Cardiac muscle cell (in vitro differentiated cells and primary cell): ENCODE measurements at regions not wholly inside any gene's neighbourhood (a gene's known extent, or its start where the extent isn't known, plus 50 kb on each side); places are given as distances from the start of the nearest gene placed in this dataset.

ENCODE experiments used
- DNase-seq, 2 donors: peaks; one replicate each; pipeline versions ENCODE4 v3.0.0 to v3.0.0-alpha.2; 2010 to 2017; ENCODE audit warnings: low read depth in 1 of 2, low spot score in 1 of 2
- H3K27ac ChIP-seq: fragments of 200-600 bp; sonication (generic); 2 replicates; pipeline ENCODE4 v1.5.1; 2016
- H3K27me3 ChIP-seq: fragments of 200-600 bp; sonication (generic); 2 replicates; pipeline ENCODE4 v1.6.0; 2016; ENCODE audit warnings: control low read depth
- H3K36me3 ChIP-seq: fragments of 200-600 bp; sonication (generic); 2 replicates; pipeline ENCODE4 v1.5.1; 2016; ENCODE audit warnings: control low read depth
- H3K4me1 ChIP-seq: fragments of 200-600 bp; sonication (generic); 2 replicates; pipeline ENCODE4 v1.8.1; 2017; ENCODE audit warnings: low read depth, mild to moderate bottlenecking, mixed run types
- H3K4me3 ChIP-seq: fragments of 200-600 bp; sonication (generic); 2 replicates; pipeline ENCODE4 v1.5.1; 2016; ENCODE audit warnings: mild to moderate bottlenecking
- H3K9me3 ChIP-seq: fragments of 200-600 bp; sonication (generic); 2 replicates; pipeline ENCODE4 v1.5.1; 2017; ENCODE audit warnings: low read depth, mild to moderate bottlenecking, control low read depth
- TF ChIP-seq, protein P1 (sequence below): IDR thresholded peaks from 2 replicates; pipeline ENCODE4 v1.5.1; 2012; ENCODE audit warnings: low read depth, mild to moderate bottlenecking, low read length

DNA sequence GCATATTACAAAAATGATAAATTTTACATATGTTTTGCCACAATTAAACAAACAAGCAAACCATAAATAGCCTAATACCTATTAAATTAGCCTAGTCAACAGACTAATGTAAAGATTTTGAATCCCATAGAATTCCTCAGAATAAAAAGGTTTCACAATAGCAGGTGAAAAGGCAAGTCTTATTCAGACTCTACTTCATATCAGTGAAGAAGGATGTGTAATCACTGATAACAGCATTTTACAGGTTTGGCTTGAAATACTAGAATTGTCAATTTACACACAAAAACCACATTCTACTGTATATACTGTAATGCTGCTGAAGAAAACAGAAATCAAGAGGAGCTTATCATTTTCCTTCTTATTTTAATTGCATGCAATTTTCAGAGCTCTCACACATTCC is 90.8 kb upstream of the SSTR1 start:
- no peak for DNase-seq
- no peaks in the 10 kb centered on the region for H3K36me3 ChIP-seq

DNA sequence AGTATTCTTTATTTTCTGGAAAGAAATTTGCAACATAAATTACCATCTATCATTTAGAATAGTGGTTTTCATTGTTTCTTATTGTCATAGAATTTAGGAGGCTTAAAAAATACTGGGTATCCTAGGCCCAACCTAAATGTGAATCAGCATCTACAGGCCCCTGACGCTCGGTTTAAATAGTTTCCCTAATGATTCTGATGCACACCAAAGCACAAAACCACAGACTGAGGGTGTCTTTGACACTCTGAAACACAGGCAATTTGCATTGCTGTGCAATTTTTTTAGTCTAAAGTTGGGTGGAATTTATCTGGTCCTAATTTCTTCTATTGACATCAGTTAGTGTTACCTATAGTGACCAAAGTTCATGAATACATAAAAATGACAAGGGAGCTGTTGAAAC is 87.6 kb upstream of the SSTR1 start:
- TF ChIP-seq, protein P1, sequence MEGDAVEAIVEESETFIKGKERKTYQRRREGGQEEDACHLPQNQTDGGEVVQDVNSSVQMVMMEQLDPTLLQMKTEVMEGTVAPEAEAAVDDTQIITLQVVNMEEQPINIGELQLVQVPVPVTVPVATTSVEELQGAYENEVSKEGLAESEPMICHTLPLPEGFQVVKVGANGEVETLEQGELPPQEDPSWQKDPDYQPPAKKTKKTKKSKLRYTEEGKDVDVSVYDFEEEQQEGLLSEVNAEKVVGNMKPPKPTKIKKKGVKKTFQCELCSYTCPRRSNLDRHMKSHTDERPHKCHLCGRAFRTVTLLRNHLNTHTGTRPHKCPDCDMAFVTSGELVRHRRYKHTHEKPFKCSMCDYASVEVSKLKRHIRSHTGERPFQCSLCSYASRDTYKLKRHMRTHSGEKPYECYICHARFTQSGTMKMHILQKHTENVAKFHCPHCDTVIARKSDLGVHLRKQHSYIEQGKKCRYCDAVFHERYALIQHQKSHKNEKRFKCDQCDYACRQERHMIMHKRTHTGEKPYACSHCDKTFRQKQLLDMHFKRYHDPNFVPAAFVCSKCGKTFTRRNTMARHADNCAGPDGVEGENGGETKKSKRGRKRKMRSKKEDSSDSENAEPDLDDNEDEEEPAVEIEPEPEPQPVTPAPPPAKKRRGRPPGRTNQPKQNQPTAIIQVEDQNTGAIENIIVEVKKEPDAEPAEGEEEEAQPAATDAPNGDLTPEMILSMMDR = no peak
- Histone ChIP-seq H3K27me3 (no peaks in the 10 kb centered on the region), H3K27ac (no peak overlapping the region), H3K4me3 (no peak overlapping the region), H3K9me3 (no peaks in the 10 kb centered on the region), H3K36me3 (no peaks in the 10 kb centered on the region), H3K4me1 (no peaks in the 10 kb centered on the region)
- DNase-seq = no peak

More for the DNA sequence above, 90.8 kb upstream of the SSTR1 start:
- Histone ChIP-seq H3K4me1 (no peaks in the 10 kb centered on the region), H3K9me3 (no peaks in the 10 kb centered on the region), H3K27me3 (no peaks in the 10 kb centered on the region), H3K27ac (no peak overlapping the region), H3K4me3 (no peak overlapping the region)
- TF ChIP-seq, protein P1 = no peak

DNA sequence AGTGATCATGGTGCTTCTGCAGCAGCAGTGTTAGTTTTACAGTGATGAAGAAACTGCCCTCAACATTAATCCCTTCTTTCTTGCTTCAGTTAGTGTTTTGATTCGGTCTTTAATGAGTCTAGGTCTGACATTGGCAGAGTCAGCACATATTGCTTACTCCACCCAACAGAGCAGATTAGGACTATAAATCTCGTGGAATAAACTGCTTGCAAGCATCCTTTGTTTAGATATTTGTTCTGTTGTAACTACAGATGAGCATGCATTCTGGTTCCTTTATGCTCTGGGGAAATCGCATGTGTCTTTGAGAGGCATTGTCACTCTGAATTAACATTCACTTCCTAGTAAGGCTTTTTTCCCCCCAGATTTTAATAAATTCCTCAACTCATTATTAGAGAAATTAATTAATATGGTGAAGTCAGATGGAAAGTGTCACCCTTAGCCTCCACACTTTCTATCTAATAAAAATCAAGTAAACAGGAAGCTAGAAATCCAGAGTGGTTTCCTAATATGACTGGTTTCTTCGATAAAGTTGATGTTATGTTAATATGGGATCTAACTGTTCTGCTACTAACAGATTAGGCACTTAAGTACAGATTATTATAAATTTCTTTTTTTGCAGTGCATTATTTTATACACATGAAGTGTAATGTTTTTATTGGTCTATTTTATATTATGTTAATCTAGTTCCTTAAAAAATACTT is 86.2 kb upstream of the SSTR1 start:
- TF ChIP-seq, protein P1 = no peak
- Histone ChIP-seq H3K4me3 (no peak overlapping the region), H3K9me3 (no peaks in the 10 kb centered on the region), H3K36me3 (no peaks in the 10 kb centered on the region), H3K27ac (no peak overlapping the region), H3K27me3 (no peaks in the 10 kb centered on the region), H3K4me1 (no peaks in the 10 kb centered on the region)
- DNase-seq = no peak

DNA sequence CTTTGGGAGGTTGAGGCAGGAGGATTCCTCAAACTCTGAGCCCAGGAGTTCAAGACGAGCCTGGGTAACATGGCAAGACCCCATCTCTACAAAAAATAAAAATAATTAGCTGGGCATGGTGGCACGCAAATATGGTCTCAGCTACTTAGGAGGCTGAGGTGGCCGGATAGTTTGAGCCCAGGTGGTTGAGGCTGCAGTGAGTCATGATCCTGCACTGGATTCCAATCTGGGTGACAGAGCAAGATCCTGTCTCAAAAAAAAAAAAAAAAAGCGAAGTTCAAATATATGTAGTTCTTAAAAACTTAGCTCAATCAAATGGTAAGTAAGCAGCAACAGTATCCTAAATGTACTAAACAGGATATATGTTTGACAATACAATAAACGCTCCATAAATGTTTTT is 85.5 kb upstream of the SSTR1 start:
- Histone ChIP-seq H3K4me3 (no peak overlapping the region), H3K27me3 (no peaks in the 10 kb centered on the region), H3K4me1 (no peaks in the 10 kb centered on the region), H3K36me3 (no peaks in the 10 kb centered on the region), H3K9me3 (no peaks in the 10 kb centered on the region), H3K27ac (no peak overlapping the region)
- no peak for DNase-seq
- TF ChIP-seq, protein P1 = no peak

DNA sequence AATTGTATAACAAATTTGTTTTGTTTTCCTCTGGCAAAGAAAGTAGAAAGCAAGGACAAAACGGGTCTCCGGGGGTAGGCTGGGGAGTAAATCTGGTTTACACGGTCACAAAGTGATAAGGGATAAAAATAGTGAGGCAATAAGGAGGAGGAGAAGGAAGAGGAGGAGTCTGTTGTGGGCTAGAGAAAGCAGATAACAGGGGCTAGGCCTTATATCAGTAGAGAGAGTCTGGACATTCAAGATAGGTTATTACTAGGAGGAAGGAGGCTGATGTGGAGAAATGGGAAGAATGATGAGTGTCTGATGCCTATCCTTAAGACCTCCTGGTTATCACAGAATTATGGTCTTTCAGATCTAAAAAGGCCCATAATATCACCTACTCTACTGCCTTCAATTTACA is 83.2 kb upstream of the SSTR1 start:
- H3K4me3 ChIP-seq = no peak overlapping the region

More for the DNA sequence above, 83.2 kb upstream of the SSTR1 start:
- H3K4me1 ChIP-seq = no peaks in the 10 kb centered on the region
- no peaks in the 10 kb centered on the region for H3K27me3 ChIP-seq
- no peaks in the 10 kb centered on the region for H3K9me3 ChIP-seq
- no peak for DNase-seq
- H3K27ac ChIP-seq = no peak overlapping the region
- H3K36me3 ChIP-seq = no peaks in the 10 kb centered on the region
- TF ChIP-seq, protein P1 = no peak
